Panc1 (cell line): ENCODE measurements at regions not wholly inside any gene's neighbourhood (a gene's known extent, or its start where the extent isn't known, plus 50 kb on each side); places are given as distances from the start of the nearest gene placed in this dataset.

Experiments used
- ATAC-seq: fragments of 200-7000 bp; cut with Tn5 transposase; 2 replicates; pipeline ENCODE4 v1.9.1; 2020; ENCODE audit warnings: mild to moderate bottlenecking, moderate library complexity
- BruUV-seq: library from RNA; stranded (reverse); fragments of 400-500 nt; replicated peaks from 2 replicates; lab custom pipeline; 2021; lab: Mats Ljungman, UMichigan
- CTCF ChIA-PET: fragments of 300-600 bp; sonication (Branson Sonifier 250); formaldehyde crosslinking; loops from one replicate; lab custom pipeline; 2022; ENCODE audit warnings: antibody characterized with exemption; lab: Charles Lee
- POLR2A ChIA-PET: fragments of 300-600 bp; sonication (Branson Sonifier 250); formaldehyde crosslinking; loops from one replicate; lab custom pipeline; 2022; ENCODE audit warnings: antibody characterized with exemption; lab: Charles Lee
- DNase-seq: peaks from one replicate; pipeline ENCODE4 v3.0.0-alpha.2; 2010; ENCODE audit warnings: low read depth, low spot score
- H3K27ac ChIP-seq: 2 replicates; pipeline ENCODE4 v1.5.1; 2011; ENCODE audit warnings: mild to moderate bottlenecking, low read length, inconsistent platforms
- H3K27me3 ChIP-seq: fragments of 200-500 bp; sonication (Bioruptor generic); 2 replicates; pipeline ENCODE4 v1.6.0; 2014; ENCODE audit warnings: low read length, inconsistent platforms; ENCODE audit not compliant: control insufficient read depth, insufficient read depth
- H3K36me3 ChIP-seq: fragments of 200-500 bp; sonication (Bioruptor generic); 2 replicates; pipeline ENCODE4 v1.5.1; 2014; ENCODE audit warnings: inconsistent platforms, mild to moderate bottlenecking, low read length, moderate library complexity; ENCODE audit not compliant: control insufficient read depth, insufficient read depth
- H3K4me1 ChIP-seq: 2 replicates; pipeline ENCODE4 v1.5.1; 2011; ENCODE audit warnings: inconsistent platforms, mild to moderate bottlenecking, low read length, moderate library complexity; ENCODE audit not compliant: control insufficient read depth, insufficient read depth
- H3K4me3 ChIP-seq, 2 experiments: 2 replicates each; pipeline ENCODE4 v1.5.1; 2011 to 2012; ENCODE audit warnings: low read depth in 2 of 2, low read length in 2 of 2, mild to moderate bottlenecking in 2 of 2, inconsistent platforms in 1 of 2, moderate library complexity in 1 of 2
- H3K9me3 ChIP-seq: fragments of 200-500 bp; sonication (Bioruptor generic); 2 replicates; pipeline ENCODE4 v1.5.1; 2014; ENCODE audit warnings: low read depth, mild to moderate bottlenecking, inconsistent platforms, low read length, moderate library complexity; ENCODE audit not compliant: control insufficient read depth, insufficient read depth
- POLR2AphosphoS5 ChIP-seq: IDR thresholded peaks from 2 replicates; pipeline ENCODE4 v1.6.1; 2012; ENCODE audit warnings: mild to moderate bottlenecking, low read depth, low read length, moderate library complexity
- SIN3A ChIP-seq: IDR thresholded peaks from 2 replicates; pipeline ENCODE4 v1.6.1; 2012; ENCODE audit warnings: low read depth, mild to moderate bottlenecking, low read length, moderate library complexity, borderline replicate concordance; ENCODE audit not compliant: insufficient read depth
- TCF7L2 ChIP-seq: IDR thresholded peaks from 2 replicates; pipeline ENCODE4 v1.6.1; 2011; ENCODE audit warnings: mild to moderate bottlenecking, low read depth, low read length, inconsistent platforms
- in situ Hi-C: cut with HindIII; loops from 2 replicates; pipeline ENCODE4 v1.10.0; 2016; ENCODE audit warnings: low sequenced_read_pairs, low pct_unique_long_range_greater_than_20kb
- intact Hi-C: fragments of 100-400 bp; cut with micrococcal nuclease; formaldehyde crosslinking; loops from one replicate; pipeline ENCODE4 v1.10.0; 2022; ENCODE audit not compliant: unreplicated experiment
- TF ChIP-seq, protein P1 (sequence below): fragments of 450-650 bp; IDR thresholded peaks from 2 replicates; pipeline ENCODE4 v1.5.1; 2017; ENCODE audit warnings: mild to moderate bottlenecking
- TF ChIP-seq, protein P2 (sequence below), 2 experiments: IDR thresholded peaks; 2 replicates each; pipeline ENCODE4 v1.6.1; 2011 to 2012; ENCODE audit warnings: low read depth in 2 of 2, control low read depth in 1 of 2, low read length in 1 of 2, mild to moderate bottlenecking in 1 of 2, moderate library complexity in 1 of 2; ENCODE audit not compliant: insufficient read depth in 1 of 2

DNA sequence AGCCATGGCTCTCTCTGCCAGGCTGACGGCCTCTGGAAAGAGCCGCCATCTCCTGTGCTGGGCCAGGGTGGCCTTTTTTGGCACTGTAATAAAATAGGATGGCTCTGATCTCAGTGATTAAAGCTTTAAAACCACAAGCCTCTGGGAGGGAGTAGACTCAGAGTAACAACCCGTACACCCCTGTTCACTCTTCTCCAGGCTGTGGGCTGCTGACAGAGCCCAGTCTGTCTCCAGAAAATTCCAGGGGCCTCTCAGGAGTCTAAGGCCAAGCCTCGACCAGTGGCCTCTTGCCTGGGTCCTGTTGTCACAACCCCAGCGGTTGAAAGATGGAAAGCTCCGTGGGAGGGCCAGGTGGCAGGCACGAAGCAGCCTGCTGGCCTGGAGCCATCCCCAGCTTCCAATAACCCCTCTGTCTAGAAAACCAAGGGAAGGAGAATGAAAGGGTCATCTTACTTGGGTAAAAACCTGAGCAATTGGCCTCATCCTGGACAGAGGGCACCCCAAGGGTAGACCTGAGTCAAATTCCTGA is 286.7 kb upstream of the ZNF462 start:
- TF ChIP-seq, protein P1, sequence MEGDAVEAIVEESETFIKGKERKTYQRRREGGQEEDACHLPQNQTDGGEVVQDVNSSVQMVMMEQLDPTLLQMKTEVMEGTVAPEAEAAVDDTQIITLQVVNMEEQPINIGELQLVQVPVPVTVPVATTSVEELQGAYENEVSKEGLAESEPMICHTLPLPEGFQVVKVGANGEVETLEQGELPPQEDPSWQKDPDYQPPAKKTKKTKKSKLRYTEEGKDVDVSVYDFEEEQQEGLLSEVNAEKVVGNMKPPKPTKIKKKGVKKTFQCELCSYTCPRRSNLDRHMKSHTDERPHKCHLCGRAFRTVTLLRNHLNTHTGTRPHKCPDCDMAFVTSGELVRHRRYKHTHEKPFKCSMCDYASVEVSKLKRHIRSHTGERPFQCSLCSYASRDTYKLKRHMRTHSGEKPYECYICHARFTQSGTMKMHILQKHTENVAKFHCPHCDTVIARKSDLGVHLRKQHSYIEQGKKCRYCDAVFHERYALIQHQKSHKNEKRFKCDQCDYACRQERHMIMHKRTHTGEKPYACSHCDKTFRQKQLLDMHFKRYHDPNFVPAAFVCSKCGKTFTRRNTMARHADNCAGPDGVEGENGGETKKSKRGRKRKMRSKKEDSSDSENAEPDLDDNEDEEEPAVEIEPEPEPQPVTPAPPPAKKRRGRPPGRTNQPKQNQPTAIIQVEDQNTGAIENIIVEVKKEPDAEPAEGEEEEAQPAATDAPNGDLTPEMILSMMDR, result no peak
- TF ChIP-seq, protein P2, sequence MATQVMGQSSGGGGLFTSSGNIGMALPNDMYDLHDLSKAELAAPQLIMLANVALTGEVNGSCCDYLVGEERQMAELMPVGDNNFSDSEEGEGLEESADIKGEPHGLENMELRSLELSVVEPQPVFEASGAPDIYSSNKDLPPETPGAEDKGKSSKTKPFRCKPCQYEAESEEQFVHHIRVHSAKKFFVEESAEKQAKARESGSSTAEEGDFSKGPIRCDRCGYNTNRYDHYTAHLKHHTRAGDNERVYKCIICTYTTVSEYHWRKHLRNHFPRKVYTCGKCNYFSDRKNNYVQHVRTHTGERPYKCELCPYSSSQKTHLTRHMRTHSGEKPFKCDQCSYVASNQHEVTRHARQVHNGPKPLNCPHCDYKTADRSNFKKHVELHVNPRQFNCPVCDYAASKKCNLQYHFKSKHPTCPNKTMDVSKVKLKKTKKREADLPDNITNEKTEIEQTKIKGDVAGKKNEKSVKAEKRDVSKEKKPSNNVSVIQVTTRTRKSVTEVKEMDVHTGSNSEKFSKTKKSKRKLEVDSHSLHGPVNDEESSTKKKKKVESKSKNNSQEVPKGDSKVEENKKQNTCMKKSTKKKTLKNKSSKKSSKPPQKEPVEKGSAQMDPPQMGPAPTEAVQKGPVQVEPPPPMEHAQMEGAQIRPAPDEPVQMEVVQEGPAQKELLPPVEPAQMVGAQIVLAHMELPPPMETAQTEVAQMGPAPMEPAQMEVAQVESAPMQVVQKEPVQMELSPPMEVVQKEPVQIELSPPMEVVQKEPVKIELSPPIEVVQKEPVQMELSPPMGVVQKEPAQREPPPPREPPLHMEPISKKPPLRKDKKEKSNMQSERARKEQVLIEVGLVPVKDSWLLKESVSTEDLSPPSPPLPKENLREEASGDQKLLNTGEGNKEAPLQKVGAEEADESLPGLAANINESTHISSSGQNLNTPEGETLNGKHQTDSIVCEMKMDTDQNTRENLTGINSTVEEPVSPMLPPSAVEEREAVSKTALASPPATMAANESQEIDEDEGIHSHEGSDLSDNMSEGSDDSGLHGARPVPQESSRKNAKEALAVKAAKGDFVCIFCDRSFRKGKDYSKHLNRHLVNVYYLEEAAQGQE (IDR thresholded peaks at IDR 0.05; ENCODE audit: insufficient read depth in 1 of 2, low read depth in 2 of 2, low read length in 1 of 2), result no peak
- TF ChIP-seq TCF7L2, result no peak
- TF ChIP-seq SIN3A, result no peak
- TF ChIP-seq POLR2AphosphoS5, result no peak
- no TSS peak for BruUV-seq
- POLR2A ChIA-PET, result no interaction called here
- H3K27ac ChIP-seq, result no peak overlapping the region
- no peaks in the 10 kb centered on the region for H3K36me3 ChIP-seq
- intact Hi-C loops, result no loop called here
- no peak for ATAC-seq
- no peak overlapping the region for H3K4me3 ChIP-seq
- no peaks in the 10 kb centered on the region for H3K9me3 ChIP-seq
- no peaks in the 10 kb centered on the region for H3K4me1 ChIP-seq
- in situ Hi-C loops, result no loop called here
- CTCF ChIA-PET, result no interaction called here
- H3K27me3 ChIP-seq, result no peaks in the 10 kb centered on the region
- DNase-seq, result no peak

DNA sequence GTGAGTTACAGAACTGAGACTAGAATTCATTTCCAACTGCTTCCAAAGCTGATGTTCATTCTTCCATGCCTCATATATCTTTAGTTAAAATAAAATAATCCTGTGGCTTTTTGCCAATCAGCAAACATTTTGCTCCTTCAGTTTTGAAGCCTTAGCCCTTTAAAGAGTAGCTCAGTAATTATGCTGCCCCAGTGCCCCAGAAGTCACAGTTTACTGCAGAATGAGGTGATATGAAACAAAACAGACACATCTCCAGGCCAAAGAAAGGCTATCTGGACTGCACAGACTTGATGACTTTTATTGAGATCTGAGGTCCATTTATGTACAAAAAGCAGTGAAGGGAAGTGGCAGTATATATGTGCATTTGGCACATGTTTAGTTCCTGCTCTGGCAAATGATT is 285.8 kb upstream of the ZNF462 start:
- CTCF ChIA-PET, result no interaction called here
- DNase-seq, result no peak
- intact Hi-C loops, result no loop called here
- Histone ChIP-seq H3K9me3 (no peaks in the 10 kb centered on the region), H3K36me3 (no peaks in the 10 kb centered on the region), H3K4me1 (no peaks in the 10 kb centered on the region), H3K27ac (no peak overlapping the region), H3K4me3 (no peak overlapping the region), H3K27me3 (no peaks in the 10 kb centered on the region)
- BruUV-seq, result no TSS peak
- POLR2A ChIA-PET, result no interaction called here
- in situ Hi-C loops, result no loop called here
- no peak for ATAC-seq
- TF ChIP-seq POLR2AphosphoS5, result no peak
- TF ChIP-seq SIN3A, result no peak
- TF ChIP-seq, protein P1, result no peak
- TF ChIP-seq, protein P2 (IDR thresholded peaks at IDR 0.05; ENCODE audit: insufficient read depth in 1 of 2, low read depth in 2 of 2, low read length in 1 of 2), result no peak
- TF ChIP-seq TCF7L2, result no peak
